Transverse colon (tissue), 4 donors: ENCODE measurements at regions not wholly inside any gene's neighbourhood (a gene's known extent, or its start where the extent isn't known, plus 50 kb on each side); places are given as distances from the start of the nearest gene placed in this dataset.

Experiments used
- CTCF ChIP-seq, 5 experiments: fragments of 200-600 bp in 3 of 5; fragments of 450-650 bp in 2 of 5; sonication (generic) in 3 of 5; IDR thresholded peaks; 1 replicate in 2 of 5; 2 replicates in 3 of 5; pipeline ENCODE4 v1.5.1; 2016 to 2017; ENCODE audit warnings: antibody characterized with exemption in 5 of 5, inconsistent platforms in 3 of 5, mild to moderate bottlenecking in 2 of 5, moderate library complexity in 1 of 5
- EP300 ChIP-seq: sonication (generic); formaldehyde crosslinking; IDR thresholded peaks from one replicate; pipeline ENCODE4 v1.6.1; 2017; ENCODE audit warnings: antibody characterized with exemption, low read depth
- POLR2A ChIP-seq: fragments of 450-650 bp; IDR thresholded peaks from one replicate; pipeline ENCODE4 v1.6.1; 2016; ENCODE audit warnings: antibody characterized with exemption, mild to moderate bottlenecking, moderate library complexity
- POLR2AphosphoS5 ChIP-seq, 3 donors: sonication (generic); formaldehyde crosslinking; IDR thresholded peaks; one replicate each; pipeline ENCODE4 v1.6.1; 2016; ENCODE audit warnings: antibody characterized with exemption in 3 of 3

GRCh38 chr12:76621582-76622024 is 62.0 kb upstream of the OSBPL8 start:
- TF ChIP-seq CTCF (IDR thresholded peaks at IDR 0.05) = peak; percentile 93 to 98 (median 97)
- peak in 2 of 3 donors; percentile 54 to 78 for TF ChIP-seq POLR2AphosphoS5 (IDR thresholded peaks at IDR 0.05)
- TF ChIP-seq POLR2A = no peak
- no peak for TF ChIP-seq EP300
